ENCODE measurements at regions not wholly inside any gene's neighbourhood (a gene's known extent, or its start where the extent isn't known, plus 50 kb on each side); places are given as distances from the start of the nearest gene placed in this dataset.

GRCh38 chr17:71399221-71399620 lies 721.6 kb upstream of the SOX9 start:
- Histone ChIP-seq H3K27me3 (no peaks in the 10 kb centered on the region), H3K27ac (no peak overlapping the region), H3K36me3 (no peaks in the 10 kb centered on the region), H3K9me3 (no peaks in the 10 kb centered on the region), H3K4me1 (no peaks in the 10 kb centered on the region), H3K4me3 (no peak overlapping the region)
- intact Hi-C loops (cut with DNase I) = no loop called here
- no peak for DNase-seq (ENCODE audit: extremely low spot score in 2 of 2)
- TF ChIP-seq, protein P1, sequence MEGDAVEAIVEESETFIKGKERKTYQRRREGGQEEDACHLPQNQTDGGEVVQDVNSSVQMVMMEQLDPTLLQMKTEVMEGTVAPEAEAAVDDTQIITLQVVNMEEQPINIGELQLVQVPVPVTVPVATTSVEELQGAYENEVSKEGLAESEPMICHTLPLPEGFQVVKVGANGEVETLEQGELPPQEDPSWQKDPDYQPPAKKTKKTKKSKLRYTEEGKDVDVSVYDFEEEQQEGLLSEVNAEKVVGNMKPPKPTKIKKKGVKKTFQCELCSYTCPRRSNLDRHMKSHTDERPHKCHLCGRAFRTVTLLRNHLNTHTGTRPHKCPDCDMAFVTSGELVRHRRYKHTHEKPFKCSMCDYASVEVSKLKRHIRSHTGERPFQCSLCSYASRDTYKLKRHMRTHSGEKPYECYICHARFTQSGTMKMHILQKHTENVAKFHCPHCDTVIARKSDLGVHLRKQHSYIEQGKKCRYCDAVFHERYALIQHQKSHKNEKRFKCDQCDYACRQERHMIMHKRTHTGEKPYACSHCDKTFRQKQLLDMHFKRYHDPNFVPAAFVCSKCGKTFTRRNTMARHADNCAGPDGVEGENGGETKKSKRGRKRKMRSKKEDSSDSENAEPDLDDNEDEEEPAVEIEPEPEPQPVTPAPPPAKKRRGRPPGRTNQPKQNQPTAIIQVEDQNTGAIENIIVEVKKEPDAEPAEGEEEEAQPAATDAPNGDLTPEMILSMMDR (IDR thresholded peaks at IDR 0.05) = no peak

DNA sequence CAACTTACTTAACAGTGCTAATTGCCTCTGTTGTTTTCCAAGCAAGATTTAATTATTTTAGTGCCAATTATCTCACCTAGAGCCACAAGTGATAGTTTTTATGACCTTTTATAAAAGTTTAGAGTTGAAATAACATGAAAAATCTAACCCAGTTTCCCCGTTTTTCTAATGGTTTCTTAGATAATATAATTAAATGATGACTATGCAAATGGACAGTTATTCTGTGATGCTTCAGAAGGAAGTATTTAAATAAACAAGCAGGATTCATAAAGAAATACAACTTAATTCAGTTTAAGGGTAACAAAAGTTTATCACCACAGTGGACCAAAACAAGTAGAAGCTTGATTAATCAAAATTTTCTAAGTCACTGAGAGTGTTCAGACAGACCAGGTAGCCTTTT lies 721.2 kb upstream of the SOX9 start:
- Histone ChIP-seq H3K27me3 (no peaks in the 10 kb centered on the region), H3K4me1 (no peaks in the 10 kb centered on the region), H3K36me3 (no peaks in the 10 kb centered on the region), H3K9me3 (no peaks in the 10 kb centered on the region), H3K27ac (no peak overlapping the region), H3K4me3 (no peak overlapping the region)
- intact Hi-C loops (cut with DNase I) = no loop called here
- TF ChIP-seq POLR2AphosphoS5 (IDR thresholded peaks at IDR 0.05; ENCODE audit: insufficient read depth in 1 of 2, low read depth in 1 of 2) = no peak
- no peak for TF ChIP-seq POLR2A (IDR thresholded peaks at IDR 0.05)
- TF ChIP-seq, protein P1 (IDR thresholded peaks at IDR 0.05) = no peak
- DNase-seq (ENCODE audit: extremely low spot score in 2 of 2) = no peak

DNA sequence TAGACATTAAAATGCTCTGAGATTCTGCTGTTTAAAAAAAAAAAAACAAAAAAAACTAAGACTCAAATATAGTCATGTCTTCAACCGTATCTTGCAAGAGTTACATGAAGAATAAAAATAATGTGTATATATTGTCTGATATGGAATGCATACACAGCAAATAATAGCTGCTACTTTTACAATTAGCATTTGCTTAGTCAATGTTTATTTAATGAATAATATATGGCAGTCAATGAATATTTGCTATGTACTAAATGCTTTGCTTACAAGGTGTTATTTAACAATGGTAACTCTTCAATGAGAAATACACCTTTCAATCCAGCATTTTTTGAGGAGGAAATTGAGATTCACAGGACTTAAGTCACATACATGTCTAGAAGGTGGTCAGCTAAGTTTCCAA lies 718.8 kb upstream of the SOX9 start:
- TF ChIP-seq, protein P1 (IDR thresholded peaks at IDR 0.05) = no peak
- TF ChIP-seq POLR2AphosphoS5 (IDR thresholded peaks at IDR 0.05; ENCODE audit: insufficient read depth in 1 of 2, low read depth in 1 of 2) (no peak), POLR2A (IDR thresholded peaks at IDR 0.05) (no peak)
- no peak overlapping the region for H3K27ac ChIP-seq

DNA sequence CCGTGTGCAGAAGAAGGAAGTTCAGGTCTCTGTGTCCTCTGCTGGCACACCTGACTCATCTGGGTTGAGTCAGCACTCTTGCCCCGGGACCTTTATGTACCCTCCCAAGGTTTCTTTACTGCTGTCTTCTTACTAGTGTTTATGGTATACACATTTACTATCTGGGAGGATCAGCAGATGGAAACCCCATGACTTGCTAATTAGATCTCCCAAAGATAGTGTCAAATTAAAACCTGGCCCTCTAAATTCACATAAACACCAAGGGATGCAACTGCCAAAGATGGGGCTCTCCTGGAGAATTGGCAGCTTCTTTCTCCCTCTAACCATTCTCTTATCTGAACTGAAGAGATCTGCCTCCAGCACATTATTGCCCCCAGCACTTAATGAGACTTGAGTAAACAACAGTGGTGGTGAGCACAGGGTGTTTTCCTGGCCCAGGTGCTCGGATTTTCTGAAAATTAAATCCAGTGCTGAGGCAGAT lies 718.1 kb upstream of the SOX9 start:
- Histone ChIP-seq H3K4me3 (no peak overlapping the region), H3K4me1 (no peaks in the 10 kb centered on the region), H3K36me3 (no peaks in the 10 kb centered on the region), H3K27me3 (no peaks in the 10 kb centered on the region), H3K27ac (no peak overlapping the region), H3K9me3 (no peaks in the 10 kb centered on the region)
- DNase-seq (ENCODE audit: extremely low spot score in 2 of 2) = no peak
- no peak for TF ChIP-seq POLR2A (IDR thresholded peaks at IDR 0.05)
- TF ChIP-seq POLR2AphosphoS5 (IDR thresholded peaks at IDR 0.05; ENCODE audit: insufficient read depth in 1 of 2, low read depth in 1 of 2) = no peak
- TF ChIP-seq, protein P1 (IDR thresholded peaks at IDR 0.05) = no peak
- intact Hi-C loops (cut with DNase I) = no loop called here

More for the DNA sequence above, 718.8 kb upstream of the SOX9 start:
- intact Hi-C loops (cut with DNase I) = no loop called here
- Histone ChIP-seq H3K27me3 (no peaks in the 10 kb centered on the region), H3K9me3 (no peaks in the 10 kb centered on the region), H3K4me3 (no peak overlapping the region), H3K36me3 (no peaks in the 10 kb centered on the region), H3K4me1 (no peaks in the 10 kb centered on the region)
- no peak for DNase-seq (ENCODE audit: extremely low spot score in 2 of 2)

DNA sequence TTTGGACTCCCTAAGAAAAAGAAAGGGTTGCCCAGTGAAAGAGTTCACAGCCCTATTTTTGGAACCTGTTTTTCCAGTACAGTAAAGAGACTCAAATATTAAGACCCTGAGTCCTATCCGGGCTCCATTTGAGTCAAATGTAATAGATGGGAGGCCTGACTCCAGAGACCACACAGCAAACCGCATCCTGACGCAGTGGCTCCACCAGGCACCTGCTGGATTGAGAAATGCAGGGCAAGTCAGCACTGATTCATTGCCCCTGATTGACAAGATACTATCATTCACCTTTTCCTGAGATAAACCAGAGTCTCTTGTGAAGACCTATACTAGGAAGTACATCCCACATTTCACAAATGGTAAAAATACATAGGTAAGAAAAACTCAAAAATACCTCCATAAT lies 715.7 kb upstream of the SOX9 start:
- TF ChIP-seq POLR2AphosphoS5 (IDR thresholded peaks at IDR 0.05; ENCODE audit: insufficient read depth in 1 of 2, low read depth in 1 of 2) = no peak
- TF ChIP-seq, protein P1 (IDR thresholded peaks at IDR 0.05) = no peak
- TF ChIP-seq POLR2A (IDR thresholded peaks at IDR 0.05) = no peak
- Histone ChIP-seq H3K9me3 (no peaks in the 10 kb centered on the region), H3K4me3 (no peak overlapping the region), H3K27ac (no peak overlapping the region), H3K27me3 (no peaks in the 10 kb centered on the region), H3K36me3 (no peaks in the 10 kb centered on the region), H3K4me1 (no peaks in the 10 kb centered on the region)
- DNase-seq (ENCODE audit: extremely low spot score in 2 of 2) = no peak
- intact Hi-C loops (cut with DNase I) = no loop called here

Measured in vagina (tissue), 2 donors.